EH (cell line): ENCODE measurements at regions not wholly inside any gene's neighbourhood (a gene's known extent, or its start where the extent isn't known, plus 50 kb on each side); places are given as distances from the start of the nearest gene placed in this dataset.
A peak's percentile ranks its signal among the peaks of the same experiment; 100 is the strongest.
"Not testable (repeated sequence)": the region's sequence is repeated elsewhere in the genome, so short reads cannot be mapped to it uniquely, and the experiment has no call there.

Source experiments
- DNase-seq: peaks from one replicate; pipeline ENCODE4 v3.0.0-alpha.2; 2015; ENCODE audit warnings: low read depth

GRCh38 chr6:56839533-56840183, 115.2 kb upstream of the BEND6 start:
- DNase-seq: no peak

GRCh38 chr6:56838965-56839364, 115.9 kb upstream of the BEND6 start:
- DNase-seq: no peak

GRCh38 chr6:56838016-56838555, 116.8 kb upstream of the BEND6 start:
- DNase-seq: peak; percentile 20

GRCh38 chr6:56837322-56837894, 117.5 kb upstream of the BEND6 start:
- no peak for DNase-seq

- no peak for DNase-seq
These were observed 119.3 kb upstream of the BEND6 start for GRCh38 chr6:56835612-56836011.

GRCh38 chr6:56833873-56834272, 121.0 kb upstream of the BEND6 start:
- DNase-seq: no peak

- peak; percentile 28 for DNase-seq
These were observed 121.6 kb upstream of the BEND6 start for GRCh38 chr6:56833127-56833791.

- no peak for DNase-seq
These were observed 122.7 kb upstream of the BEND6 start for GRCh38 chr6:56832225-56832624.

GRCh38 chr6:56831334-56831733, 123.6 kb upstream of the BEND6 start:
- DNase-seq: no peak

GRCh38 chr6:56827908-56828649, 126.8 kb upstream of the BEND6 start:
- DNase-seq: peak; percentile 22

- not testable (repeated sequence) for DNase-seq
These were observed 130.5 kb upstream of the BEND6 start for GRCh38 chr6:56824431-56824830.

GRCh38 chr6:56821005-56821432, 133.9 kb upstream of the BEND6 start:
- no peak for DNase-seq

GRCh38 chr6:56820060-56820459, 134.8 kb upstream of the BEND6 start:
- DNase-seq: no peak

GRCh38 chr6:56819604-56820003, 135.3 kb upstream of the BEND6 start:
- DNase-seq: no peak

GRCh38 chr6:56816370-56816769, 138.5 kb upstream of the BEND6 start:
- DNase-seq: no peak

GRCh38 chr6:56815436-56815835, 139.5 kb upstream of the BEND6 start:
- no peak for DNase-seq

- DNase-seq: no peak
These were observed 140.1 kb upstream of the BEND6 start for GRCh38 chr6:56814802-56815201.

- no peak for DNase-seq
These were observed 140.6 kb upstream of the BEND6 start for GRCh38 chr6:56814308-56814707.

- not testable (repeated sequence) for DNase-seq
These were observed 142.1 kb upstream of the BEND6 start for GRCh38 chr6:56812851-56813250.

- DNase-seq: peak; percentile 89
These were observed 146.0 kb upstream of the BEND6 start for GRCh38 chr6:56808871-56809359.

- DNase-seq: no peak
These were observed 146.9 kb upstream of the BEND6 start for GRCh38 chr6:56807989-56808337.

GRCh38 chr6:56807326-56807988, 147.4 kb upstream of the BEND6 start:
- peak; percentile 55 for DNase-seq
